Activated T-cell treated with anti-CD3 and anti-CD28 coated beads for 48 hours (primary cell): ENCODE measurements at regions not wholly inside any gene's neighbourhood (a gene's known extent, or its start where the extent isn't known, plus 50 kb on each side); places are given as distances from the start of the nearest gene placed in this dataset.
"Not testable (repeated sequence)": the region's sequence is repeated elsewhere in the genome, so short reads cannot be mapped to it uniquely, and the experiment has no call there.

Experiments used
- DNase-seq: peaks from one replicate; pipeline ENCODE4 v3.0.0-alpha.2; 2020; ENCODE audit warnings: low read depth

DNA sequence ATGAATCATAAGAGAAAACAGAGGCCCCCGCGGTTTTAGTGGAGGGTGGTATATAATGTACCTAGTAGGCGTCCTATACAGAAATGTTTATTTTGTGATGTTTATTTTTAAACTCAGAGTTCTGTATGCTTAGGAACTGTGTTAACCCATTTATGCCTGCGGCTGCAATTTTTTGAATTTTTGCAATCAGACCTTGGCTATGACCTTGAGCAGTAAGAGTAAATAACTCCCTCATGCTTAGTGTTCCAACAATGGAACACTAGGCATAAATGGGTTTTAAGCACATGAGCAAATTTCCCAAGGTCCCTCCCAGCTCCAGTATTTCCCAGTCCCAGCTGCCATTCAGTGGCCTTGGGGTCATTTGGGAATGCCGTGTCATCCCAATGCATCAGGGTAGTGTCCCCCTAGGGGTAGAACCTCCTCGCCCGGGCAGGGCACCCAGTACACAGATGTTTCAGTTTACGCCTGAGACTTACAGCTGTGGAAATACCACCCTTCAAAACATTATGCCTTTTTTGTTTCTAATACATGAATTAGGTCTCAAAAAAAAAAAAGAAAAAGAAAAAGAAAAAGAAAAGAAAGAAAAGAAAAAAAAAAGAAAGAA, 605.8 kb upstream of the CDH11 start:
- DNase-seq, result no peak

DNA sequence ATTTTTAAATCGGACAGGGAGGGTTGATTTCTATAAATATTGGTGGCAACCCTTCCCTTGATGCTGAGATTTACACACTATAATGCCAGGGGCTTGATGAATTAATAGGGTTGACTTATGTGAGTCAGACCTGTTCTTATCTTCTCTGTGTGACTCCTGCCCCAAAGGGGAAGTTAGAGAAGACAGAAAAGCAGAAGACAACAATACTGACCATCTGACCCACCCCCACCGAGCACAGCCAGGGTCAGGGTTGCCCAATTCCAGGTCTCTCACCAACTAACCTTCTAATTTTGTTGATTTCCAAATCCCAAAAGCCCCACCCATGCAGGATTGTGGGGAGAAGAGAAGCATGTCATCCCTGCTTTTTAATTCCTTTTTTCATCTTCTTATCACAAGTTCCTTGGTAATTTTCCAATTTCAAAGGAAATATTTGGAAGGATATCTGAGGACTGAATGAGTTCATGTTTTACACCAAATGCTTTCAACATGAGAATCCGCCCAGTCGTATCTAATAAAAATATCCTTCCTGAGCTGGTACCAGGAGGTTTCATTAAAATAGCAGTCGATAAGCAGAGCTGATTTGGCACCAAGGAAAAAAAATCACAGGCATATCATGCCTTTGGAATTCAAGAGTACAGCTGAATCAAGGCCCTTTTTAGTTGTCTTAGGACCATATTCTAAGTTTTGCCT, 603.4 kb upstream of the CDH11 start:
- DNase-seq, result no peak

DNA sequence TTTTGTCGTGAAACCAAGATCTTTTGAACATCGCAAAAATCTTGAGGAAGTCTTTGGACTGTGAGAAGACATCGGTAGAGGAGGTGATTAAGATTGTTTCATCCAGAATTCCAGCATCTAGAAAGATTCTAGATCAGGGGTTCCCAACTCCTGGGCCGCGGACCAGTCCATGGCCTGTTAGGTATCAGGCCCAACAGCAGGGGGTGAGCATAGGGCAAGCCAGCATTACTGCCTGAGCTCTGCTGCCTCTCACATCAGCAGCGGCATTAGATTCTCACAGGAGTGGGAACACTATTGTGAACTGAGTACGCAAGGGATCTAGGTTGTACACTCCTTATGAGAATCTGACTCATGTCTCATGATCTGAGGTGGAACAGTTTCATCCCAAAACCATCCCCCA, 600.6 kb upstream of the CDH11 start:
- DNase-seq, result no peak

DNA sequence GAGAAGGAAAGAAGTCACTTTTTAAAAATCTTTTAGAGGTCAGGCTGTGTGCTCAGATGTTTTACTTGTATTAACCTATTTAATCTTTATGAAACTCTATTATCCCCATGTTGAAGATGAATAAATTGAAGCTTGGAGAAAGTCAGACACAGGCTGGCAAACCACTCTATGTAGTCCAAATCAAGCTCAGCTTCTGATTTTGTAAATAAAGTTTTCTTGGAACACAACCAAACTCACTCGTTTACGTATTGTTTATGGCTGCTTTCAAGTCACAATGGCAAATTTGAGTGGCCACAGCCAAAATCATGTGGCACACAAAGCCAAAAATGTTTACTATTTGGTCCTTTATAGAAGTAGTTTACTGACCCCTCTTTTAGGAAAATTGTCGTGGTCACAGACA, 596.0 kb upstream of the CDH11 start:
- DNase-seq, result no peak

DNA sequence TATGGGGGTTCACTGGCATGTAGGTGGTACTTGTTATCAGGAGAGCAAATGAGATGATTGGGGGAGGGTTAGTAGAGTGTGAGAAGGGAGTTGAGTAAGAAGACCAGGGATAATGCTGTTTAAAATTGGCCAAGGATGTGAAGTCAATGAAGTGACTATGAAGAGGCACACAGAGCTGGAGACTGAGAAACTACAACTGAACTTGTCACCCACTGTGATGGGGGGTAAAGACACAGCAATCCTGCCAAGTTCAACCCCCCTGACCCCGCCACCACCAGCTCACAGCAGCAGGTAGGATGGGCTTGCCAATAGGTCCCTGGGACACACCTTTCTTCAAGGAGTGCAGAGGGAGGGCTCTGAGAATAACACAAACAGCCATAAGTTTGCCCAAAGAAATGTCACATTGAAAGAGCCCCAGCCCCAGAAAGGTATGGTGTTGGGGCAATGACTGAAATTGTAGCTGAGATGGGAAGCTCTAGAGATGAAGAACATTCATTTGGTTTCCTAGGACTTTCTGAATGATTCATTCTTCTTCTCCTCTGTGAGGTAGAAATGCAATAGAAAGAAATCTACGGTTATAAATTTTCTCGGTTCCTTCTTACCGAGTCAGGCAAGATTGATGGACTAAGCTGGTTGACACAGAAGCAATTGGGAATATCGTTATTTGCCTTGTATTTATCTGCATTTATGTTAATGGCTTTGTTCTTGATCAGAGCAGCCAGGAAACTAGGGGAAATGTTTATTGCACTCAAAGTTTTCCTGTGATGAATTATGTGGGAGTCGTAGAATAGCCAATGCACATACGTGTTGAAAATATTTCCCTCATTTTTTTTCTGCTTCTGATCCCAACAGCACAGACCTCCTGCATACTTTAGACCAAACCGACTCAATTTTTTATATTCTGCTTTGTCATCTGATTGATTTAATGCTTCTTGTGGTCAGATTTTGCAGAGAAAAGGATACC, 595.2 kb upstream of the CDH11 start:
- no peak for DNase-seq

DNA sequence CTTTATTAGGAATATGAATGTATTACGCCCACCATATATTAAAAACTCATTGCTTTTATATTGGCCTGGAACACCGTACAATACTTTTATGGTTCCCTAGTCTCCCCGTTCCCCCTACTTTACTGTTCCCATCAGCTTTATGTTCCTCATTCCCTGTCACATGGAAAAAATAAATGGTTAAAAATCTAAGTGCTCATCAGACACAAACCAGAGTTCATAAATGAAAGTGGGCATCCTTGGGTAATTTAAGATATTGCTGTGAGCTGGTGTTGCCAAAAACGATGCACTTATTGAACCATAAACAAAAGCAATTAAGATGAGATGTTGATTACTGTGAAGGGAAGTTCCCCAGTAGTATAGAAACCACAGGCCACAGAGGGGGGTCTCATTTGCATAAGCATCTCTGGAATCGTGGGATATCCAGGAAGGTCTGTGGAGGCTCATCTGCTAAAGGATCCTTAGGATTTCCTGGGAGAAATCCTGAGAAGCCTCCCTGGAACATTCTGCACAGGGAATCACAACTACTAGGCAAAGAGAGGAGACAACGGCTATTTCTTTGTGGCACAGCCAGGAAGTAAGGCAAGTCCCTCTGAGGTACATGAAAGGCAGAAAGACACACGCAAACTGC, 591.4 kb upstream of the CDH11 start:
- DNase-seq, result no peak

DNA sequence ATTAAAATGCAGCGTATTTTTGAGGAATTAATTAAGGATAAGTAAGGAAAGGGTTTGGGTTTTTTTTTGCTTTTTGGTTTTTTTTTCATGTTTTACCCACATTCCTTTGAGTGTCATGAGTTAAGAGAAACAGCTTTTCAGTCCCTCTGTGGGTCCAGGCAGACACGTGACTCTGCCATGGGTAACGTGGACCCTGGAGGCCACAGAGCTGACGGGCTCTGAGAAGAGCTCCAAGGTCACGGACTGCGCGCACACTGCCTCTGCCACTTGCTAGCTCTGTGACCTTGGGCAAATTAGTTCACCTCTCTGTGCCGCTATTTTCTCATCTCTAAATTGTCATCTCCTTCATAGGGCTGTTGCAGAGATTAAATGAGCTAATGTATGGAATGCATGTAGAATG, 588.2 kb upstream of the CDH11 start:
- no peak for DNase-seq

DNA sequence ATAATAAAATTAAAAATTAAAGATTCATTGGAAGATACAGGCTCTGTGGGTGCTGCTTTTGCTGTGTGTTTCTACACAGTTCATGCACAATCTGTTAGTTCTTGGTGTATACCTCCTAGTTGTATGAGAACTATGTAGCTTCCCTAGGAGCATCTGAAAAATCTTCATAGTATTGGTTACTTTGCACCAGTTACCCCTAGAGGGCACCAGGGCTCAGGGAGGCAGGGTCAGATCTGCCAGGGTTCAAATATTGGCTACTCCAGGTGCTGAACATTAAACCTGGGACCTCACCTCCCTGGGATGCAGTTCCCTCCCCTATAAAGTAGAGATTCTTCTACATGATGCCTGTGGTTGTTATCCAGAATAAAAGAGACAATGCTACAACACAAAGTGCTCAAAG, 583.0 kb upstream of the CDH11 start:
- DNase-seq, result no peak

DNA sequence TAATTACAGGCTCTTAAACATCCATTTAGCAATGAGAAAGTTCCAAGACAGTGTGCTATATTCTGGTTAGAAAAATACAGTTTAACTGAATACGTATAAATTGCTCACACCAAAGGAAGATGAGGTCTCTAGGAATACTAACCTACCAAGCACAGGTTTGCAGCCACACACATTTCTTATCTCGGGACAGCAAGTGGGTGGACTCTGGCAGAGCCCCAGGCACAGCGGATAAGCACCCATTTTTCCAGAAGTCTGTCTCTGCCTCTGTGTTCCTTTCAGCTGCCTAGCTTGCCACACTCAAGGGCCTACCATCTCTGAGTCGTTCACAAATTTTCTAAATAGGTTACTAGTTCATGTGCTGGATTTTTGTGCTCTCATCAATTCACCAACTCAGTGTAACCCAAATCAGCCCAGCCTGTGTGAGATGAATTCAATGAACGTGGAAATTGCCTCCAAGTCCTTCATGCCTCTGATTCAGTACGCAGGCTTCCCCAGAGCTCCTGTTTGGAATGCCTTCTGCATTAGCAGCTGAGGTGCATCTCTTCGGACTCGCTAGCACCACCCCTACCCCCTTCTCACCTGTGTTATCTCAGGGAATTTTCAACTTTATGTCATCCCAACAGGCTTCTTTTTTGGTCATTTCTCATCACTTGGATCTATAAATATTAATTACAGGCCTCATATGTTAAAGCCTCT, 581.0 kb upstream of the CDH11 start:
- DNase-seq, result no peak

DNA sequence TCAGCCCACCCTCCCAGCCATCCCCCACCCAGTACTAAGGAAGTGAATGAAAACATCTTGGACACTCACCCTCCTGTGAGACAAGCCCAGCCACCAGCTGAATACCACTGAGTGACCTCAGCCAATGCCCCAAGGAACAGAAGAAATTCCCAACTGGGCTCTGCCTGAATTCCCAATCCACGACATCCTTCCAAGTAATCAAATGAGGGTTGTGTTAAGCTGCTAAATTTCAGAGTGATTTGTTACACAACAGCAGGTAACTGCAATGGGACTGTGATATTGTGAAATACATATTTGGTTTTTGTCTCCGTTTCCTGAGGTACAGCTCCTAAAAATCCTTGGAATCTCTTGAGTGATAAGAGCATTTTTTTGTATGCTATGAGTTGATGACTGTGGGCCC, 578.7 kb upstream of the CDH11 start:
- DNase-seq, result no peak

DNA sequence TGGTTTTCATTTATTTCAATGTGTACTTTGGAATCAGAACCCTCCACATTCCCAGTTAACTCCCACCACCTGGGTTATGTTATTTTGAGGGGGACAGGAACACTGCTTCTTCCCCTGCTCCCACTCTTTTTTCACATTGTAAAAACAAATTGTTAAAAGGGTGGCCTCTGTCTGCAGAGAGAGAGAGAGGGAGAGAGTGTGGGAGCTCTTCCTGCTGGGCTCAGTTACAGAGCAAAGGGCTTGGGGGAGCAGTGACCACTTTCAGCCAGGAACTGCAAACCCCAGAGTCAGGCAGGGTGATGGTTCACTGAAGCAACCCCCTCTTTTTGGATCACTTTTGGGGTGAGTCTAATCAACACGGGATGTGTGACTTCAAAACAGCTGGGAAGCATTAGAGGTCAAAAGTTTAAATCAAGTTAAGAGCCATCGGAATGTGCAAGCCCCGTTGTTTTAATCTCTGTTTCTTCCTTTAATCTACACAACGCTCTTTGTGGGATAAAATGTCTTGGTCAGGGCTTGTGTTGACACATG, 577.0 kb upstream of the CDH11 start:
- DNase-seq, result no peak

DNA sequence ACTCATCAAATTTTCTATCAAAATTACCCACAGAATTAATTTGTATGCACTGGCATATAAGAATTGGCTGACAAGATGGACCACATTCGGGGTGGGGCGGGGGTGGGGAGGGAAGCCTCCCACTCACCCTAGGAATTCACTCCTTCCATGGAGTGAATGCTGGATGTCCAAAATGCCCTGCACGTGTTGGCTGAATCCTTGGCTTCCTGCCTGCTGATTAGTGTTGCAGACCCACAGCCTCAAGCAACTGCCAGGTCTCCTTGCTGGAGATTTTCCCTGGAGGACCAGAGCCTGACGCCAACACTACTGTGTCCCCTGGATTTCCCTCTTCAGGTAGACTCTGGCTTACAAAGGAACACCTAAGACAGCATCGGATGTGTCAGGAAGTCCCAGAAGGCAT, 575.7 kb upstream of the CDH11 start:
- DNase-seq, result no peak

DNA sequence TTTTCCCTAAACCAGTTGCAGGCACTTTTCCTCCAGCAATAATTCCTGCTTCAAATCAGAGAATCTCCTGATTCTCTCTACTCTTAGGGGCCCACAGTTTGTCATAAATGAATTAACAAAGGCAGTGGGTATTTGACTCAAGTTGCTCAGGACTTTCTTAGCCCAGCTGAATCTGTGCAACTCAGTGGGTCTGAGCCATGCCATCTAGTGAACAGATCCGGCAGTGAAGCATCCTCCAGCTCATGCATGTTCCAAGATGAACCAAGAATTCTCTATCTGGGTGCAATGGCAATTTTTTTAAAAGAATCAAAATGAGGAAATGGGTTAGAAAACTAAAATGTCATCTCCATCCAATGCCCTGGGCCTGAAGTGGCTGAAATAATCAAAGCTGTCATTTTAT, 575.2 kb upstream of the CDH11 start:
- no peak for DNase-seq

DNA sequence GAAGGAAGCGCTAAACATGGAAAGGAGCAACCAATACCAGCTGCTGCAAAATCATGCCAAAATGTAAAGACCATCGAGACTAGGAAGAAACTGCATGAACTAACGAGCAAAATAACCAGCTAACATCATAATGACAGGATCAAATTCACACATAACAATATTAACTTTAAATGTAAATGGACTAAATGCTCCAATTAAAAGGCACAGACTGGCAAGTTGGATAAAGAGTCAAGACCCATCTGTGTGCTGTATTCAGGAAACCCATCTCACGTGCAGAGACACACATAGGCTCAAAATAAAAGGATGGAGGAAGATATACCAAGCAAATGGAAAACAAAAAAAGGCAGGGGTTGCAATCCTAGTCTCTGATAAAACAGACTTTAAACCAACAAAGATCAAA, 570.0 kb upstream of the CDH11 start:
- not testable (repeated sequence) for DNase-seq

DNA sequence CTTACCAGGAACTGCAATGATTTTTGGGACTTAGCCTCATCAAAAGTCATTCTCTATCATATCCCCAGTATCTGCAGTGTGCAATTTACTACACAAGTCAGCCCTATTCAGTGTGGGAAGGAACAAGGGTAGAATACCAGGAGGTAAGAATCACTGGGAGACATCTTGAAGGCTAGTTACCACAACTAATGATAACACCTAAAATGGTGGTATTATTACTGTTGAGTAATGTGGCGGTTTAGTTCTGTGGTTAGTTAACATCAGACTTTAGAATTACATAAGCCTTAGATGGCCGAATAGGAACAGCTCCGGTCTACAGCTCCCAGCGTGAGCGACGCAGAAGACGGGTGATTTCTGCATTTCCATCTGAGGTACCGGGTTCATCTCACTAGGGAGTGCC, 567.9 kb upstream of the CDH11 start:
- DNase-seq, result no peak

DNA sequence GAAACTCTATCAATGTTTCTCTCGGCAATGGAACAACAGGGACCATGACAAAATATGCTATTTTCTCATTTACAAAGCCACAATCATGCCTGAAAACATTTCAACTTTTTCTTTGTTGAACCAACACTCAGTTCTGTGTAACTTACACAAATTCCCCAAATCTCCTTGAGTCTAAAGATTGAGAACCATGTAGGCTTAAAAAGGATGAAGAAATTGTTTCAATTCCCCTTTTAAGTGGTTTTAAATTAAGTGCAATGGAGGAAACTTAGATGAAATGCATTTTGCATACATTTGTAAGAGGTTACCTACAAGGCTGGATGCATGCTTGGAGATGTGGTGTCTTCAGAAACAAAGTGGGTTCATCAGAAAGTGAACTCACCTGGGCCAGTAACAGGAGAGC, 566.4 kb upstream of the CDH11 start:
- DNase-seq, result no peak

DNA sequence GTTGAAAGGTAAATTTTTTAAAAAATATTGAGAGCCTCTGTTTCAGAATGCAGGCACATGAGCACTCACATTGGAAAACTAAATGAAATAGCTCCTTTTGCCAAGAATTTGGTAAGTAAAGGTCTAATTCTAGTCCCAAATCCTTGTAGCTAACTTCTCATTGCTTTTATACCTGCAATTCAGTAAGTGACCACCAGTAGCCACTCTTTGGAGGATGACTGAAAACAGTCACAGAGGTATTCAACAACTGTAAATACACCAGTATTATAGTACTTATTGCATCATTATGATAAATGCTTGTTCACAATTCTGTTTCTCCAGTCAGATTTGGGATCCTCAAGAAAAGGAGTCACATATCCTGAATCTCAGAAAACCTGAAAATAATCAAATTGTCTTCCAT, 562.4 kb upstream of the CDH11 start:
- no peak for DNase-seq

DNA sequence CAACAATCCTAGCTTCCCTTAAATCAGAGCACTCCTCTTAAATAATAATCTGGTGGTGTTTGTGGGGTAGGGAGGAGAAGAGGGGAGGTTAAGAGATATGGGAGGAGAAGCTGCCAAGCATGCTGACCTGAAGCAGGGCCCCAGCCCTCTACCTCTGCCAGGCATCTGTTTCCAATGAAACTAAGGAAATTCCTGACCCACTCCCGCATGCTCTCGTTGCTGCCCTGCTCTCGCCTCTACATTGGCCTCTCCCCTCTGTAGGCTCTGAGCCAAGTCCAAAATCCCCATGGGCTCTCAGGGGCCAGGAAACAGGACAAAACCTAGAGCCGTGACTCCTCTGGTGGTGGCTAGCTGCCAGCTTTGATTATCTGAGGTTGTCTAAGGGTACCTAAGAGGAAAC, 559.5 kb upstream of the CDH11 start:
- no peak for DNase-seq

DNA sequence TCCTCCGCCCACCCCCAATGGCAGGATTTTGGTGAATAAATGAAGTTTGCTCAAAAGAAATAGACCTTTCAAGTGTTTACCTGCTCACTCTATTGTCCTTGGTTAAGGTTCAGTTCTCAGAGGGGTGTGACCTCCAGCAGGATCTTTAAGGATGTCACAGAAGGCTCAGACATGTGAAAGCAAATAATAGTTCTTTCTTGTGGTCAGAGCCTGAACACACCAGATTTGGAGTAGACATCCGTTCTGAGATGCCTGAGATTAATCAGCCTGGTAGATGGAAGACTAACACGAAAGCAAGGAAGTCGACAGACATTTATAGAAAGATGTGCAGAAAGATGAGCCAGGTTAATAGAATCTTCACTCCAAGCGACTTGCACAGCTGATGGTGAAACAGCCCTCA, 557.9 kb upstream of the CDH11 start:
- DNase-seq, result no peak

DNA sequence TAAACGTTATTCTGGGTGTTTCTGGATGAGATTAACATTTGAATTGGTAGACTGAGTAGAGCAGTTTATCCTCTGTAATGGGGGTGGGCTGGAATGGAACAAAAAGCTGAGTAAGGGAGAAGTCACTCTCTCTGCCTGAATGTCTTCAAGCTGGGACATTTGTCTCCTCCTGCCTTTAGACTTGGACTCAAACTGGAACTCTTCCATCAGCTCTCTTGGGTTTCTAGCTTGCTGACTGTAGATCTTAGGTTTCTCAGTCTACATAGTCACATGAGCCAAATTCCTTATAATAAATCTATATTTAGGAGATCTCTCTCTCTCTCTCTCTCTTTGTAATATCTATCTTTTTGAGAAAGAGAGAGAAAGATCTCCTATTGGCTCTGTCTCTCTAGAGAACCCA, 553.3 kb upstream of the CDH11 start:
- DNase-seq, result no peak

DNA sequence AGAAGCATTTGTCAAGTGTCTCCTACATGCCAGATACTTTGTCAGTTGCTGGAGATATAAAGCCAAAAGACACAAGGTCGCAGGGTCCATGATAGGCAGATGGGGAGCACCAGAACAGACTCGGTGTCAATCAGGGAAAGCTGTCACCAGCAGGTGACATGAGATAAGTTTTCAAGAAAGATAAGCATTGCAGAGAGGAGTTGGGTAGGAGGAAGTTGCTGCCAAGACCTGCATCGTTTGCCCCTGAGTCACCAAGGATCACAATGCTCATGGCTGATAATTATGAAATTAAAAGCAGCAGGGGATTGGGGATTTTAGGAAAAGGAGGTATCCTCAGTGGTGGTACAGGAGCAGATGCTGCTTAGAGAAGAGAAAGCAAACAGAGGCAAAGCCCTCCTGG, 551.1 kb upstream of the CDH11 start:
- no peak for DNase-seq

DNA sequence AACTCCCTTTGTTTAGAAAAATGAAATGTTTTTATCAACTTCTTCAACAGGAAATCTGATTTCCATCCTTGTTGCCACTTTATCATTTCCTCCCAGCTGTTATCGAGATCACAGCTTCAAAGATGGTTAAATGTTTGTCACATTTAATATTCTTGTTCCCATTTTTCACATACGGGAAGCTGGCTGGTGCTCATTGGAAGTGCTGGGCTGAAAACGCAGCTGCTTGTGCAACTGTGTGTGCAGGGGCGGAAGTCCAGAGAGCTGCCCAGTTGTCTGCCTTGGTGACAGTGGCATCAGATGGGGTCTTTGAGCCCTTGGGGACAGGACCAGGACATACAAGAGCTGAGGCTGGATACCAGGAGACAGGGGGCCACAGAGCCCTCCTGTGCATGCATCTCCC, 549.2 kb upstream of the CDH11 start:
- no peak for DNase-seq
